Liver (tissue), 3 donors: ENCODE measurements at regions not wholly inside any gene's neighbourhood (a gene's known extent, or its start where the extent isn't known, plus 50 kb on each side); places are given as distances from the start of the nearest gene placed in this dataset.

Experiments
- GABPA ChIP-seq, 2 donors: IDR thresholded peaks in 1 of 2; conservative IDR thresholded peaks in 1 of 2; 2 replicates each; pipeline ENCODE4 v1.6.1; 2016; ENCODE audit warnings: antibody characterized with exemption in 2 of 2, mild to moderate bottlenecking in 1 of 2, moderate library complexity in 1 of 2
- JUND ChIP-seq, 2 donors: IDR thresholded peaks; 2 replicates each; pipeline ENCODE4 v1.6.1; 2016; ENCODE audit warnings: antibody characterized with exemption in 2 of 2
- SP1 ChIP-seq: IDR thresholded peaks from 2 replicates; pipeline ENCODE4 v1.6.1; 2018; ENCODE audit warnings: antibody characterized with exemption, mild to moderate bottlenecking
- YY1 ChIP-seq: IDR thresholded peaks from 2 replicates; pipeline ENCODE4 v1.6.1; 2016; ENCODE audit warnings: antibody characterized with exemption, mild to moderate bottlenecking
- TF ChIP-seq, protein P1 (sequence below): IDR thresholded peaks from 2 replicates; pipeline ENCODE4 v1.6.1; 2016; ENCODE audit warnings: antibody characterized with exemption, mild to moderate bottlenecking
- TF ChIP-seq, protein P2 (sequence below): fragments of 150-350 bp; IDR thresholded peaks from 2 replicates; pipeline ENCODE4 v1.5.1; 2017; ENCODE audit warnings: improper control_type of control experiment, low read depth, low read length; ENCODE audit not compliant: missing input control
- donor health status: healthy.
- donor health status: healthy.

DNA sequence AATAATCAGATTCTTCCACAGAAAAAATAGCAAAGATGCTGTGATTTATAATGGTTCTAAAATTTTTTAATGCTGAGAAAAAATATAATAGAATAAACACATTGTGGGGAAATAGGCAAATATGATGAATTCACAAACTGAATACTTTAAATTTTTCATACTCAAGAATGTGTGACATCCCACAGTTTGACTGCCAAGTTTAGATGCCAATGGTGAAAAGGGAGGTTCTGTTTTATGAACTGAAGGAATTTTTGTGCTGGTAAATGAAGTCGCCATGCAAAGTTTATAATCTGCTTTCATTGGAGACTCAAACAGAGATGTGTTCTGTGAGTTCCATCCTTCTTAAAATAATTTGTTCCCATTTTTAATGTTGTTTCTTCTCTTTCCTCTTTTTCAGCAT, 367.5 kb upstream of the ADAMTS16 start:
- TF ChIP-seq, protein P1, sequence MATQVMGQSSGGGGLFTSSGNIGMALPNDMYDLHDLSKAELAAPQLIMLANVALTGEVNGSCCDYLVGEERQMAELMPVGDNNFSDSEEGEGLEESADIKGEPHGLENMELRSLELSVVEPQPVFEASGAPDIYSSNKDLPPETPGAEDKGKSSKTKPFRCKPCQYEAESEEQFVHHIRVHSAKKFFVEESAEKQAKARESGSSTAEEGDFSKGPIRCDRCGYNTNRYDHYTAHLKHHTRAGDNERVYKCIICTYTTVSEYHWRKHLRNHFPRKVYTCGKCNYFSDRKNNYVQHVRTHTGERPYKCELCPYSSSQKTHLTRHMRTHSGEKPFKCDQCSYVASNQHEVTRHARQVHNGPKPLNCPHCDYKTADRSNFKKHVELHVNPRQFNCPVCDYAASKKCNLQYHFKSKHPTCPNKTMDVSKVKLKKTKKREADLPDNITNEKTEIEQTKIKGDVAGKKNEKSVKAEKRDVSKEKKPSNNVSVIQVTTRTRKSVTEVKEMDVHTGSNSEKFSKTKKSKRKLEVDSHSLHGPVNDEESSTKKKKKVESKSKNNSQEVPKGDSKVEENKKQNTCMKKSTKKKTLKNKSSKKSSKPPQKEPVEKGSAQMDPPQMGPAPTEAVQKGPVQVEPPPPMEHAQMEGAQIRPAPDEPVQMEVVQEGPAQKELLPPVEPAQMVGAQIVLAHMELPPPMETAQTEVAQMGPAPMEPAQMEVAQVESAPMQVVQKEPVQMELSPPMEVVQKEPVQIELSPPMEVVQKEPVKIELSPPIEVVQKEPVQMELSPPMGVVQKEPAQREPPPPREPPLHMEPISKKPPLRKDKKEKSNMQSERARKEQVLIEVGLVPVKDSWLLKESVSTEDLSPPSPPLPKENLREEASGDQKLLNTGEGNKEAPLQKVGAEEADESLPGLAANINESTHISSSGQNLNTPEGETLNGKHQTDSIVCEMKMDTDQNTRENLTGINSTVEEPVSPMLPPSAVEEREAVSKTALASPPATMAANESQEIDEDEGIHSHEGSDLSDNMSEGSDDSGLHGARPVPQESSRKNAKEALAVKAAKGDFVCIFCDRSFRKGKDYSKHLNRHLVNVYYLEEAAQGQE, result no peak
- TF ChIP-seq, protein P2, sequence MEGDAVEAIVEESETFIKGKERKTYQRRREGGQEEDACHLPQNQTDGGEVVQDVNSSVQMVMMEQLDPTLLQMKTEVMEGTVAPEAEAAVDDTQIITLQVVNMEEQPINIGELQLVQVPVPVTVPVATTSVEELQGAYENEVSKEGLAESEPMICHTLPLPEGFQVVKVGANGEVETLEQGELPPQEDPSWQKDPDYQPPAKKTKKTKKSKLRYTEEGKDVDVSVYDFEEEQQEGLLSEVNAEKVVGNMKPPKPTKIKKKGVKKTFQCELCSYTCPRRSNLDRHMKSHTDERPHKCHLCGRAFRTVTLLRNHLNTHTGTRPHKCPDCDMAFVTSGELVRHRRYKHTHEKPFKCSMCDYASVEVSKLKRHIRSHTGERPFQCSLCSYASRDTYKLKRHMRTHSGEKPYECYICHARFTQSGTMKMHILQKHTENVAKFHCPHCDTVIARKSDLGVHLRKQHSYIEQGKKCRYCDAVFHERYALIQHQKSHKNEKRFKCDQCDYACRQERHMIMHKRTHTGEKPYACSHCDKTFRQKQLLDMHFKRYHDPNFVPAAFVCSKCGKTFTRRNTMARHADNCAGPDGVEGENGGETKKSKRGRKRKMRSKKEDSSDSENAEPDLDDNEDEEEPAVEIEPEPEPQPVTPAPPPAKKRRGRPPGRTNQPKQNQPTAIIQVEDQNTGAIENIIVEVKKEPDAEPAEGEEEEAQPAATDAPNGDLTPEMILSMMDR, result no peak
- TF ChIP-seq SP1 (no peak), YY1 (no peak), GABPA (IDR thresholded peaks at IDR 0.05 in 1 of 2, conservative IDR thresholded peaks at IDR 0.05 in 1 of 2) (no peak), JUND (IDR thresholded peaks at IDR 0.05) (no peak)
